22Rv1 (cell line): ENCODE measurements at regions not wholly inside any gene's neighbourhood (a gene's known extent, or its start where the extent isn't known, plus 50 kb on each side); places are given as distances from the start of the nearest gene placed in this dataset.

Source experiments
- ZFX ChIP-seq: fragments of 450-650 bp; IDR thresholded peaks from 2 replicates; pipeline ENCODE4 v1.6.1; 2017; ENCODE audit warnings: antibody characterized with exemption, borderline replicate concordance
- TF ChIP-seq, protein P1 (sequence below): fragments of 450-650 bp; IDR thresholded peaks from 2 replicates; pipeline ENCODE4 v1.5.1; 2017; ENCODE audit warnings: mild to moderate bottlenecking

DNA sequence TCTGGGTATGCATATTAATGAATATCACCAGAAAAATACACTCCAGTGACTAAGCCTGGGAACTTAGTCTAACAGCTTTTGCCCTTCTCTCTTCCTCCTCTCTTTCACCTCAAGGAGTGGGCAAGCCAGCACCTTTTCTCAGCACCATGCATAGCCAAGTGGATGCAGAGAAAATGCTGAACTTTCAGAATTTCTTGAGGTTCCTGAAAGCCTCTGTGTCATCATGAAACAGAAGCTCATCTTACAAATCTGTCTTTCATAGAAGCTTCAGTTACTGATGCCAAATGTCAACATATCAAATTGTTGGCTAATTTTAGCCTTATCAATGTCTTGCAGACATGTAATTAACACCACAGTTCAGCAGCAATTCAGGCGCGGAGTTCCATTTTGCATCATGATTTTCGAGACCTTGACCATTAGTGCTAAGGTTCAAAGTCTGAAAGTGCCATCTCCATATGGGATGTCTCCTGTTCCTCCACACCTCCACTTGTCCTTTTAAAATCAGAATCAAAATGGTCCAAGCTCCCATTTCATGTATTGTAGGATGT is 51.1 kb upstream of the RPH3A start:
- TF ChIP-seq, protein P1, sequence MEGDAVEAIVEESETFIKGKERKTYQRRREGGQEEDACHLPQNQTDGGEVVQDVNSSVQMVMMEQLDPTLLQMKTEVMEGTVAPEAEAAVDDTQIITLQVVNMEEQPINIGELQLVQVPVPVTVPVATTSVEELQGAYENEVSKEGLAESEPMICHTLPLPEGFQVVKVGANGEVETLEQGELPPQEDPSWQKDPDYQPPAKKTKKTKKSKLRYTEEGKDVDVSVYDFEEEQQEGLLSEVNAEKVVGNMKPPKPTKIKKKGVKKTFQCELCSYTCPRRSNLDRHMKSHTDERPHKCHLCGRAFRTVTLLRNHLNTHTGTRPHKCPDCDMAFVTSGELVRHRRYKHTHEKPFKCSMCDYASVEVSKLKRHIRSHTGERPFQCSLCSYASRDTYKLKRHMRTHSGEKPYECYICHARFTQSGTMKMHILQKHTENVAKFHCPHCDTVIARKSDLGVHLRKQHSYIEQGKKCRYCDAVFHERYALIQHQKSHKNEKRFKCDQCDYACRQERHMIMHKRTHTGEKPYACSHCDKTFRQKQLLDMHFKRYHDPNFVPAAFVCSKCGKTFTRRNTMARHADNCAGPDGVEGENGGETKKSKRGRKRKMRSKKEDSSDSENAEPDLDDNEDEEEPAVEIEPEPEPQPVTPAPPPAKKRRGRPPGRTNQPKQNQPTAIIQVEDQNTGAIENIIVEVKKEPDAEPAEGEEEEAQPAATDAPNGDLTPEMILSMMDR, result no peak
- no peak for TF ChIP-seq ZFX
